Loucy (cell line): ENCODE measurements at regions not wholly inside any gene's neighbourhood (a gene's known extent, or its start where the extent isn't known, plus 50 kb on each side); places are given as distances from the start of the nearest gene placed in this dataset.
"Not testable (repeated sequence)": the region's sequence is repeated elsewhere in the genome, so short reads cannot be mapped to it uniquely, and the experiment has no call there.

ENCODE experiments used
- EZH2phosphoT487 ChIP-seq: fragments of 200-600 bp; IDR thresholded peaks from 2 replicates; pipeline ENCODE4 v1.6.1; 2018; ENCODE audit warnings: antibody characterized with exemption, mild to moderate bottlenecking, moderate library complexity, borderline replicate concordance
- TF ChIP-seq, protein P1 (sequence below): fragments of 200-600 bp; sonication (generic); conservative IDR thresholded peaks from 2 replicates; pipeline ENCODE4 v1.5.1; 2014; ENCODE audit warnings: mild to moderate bottlenecking, antibody characterized with exemption, low read length

DNA sequence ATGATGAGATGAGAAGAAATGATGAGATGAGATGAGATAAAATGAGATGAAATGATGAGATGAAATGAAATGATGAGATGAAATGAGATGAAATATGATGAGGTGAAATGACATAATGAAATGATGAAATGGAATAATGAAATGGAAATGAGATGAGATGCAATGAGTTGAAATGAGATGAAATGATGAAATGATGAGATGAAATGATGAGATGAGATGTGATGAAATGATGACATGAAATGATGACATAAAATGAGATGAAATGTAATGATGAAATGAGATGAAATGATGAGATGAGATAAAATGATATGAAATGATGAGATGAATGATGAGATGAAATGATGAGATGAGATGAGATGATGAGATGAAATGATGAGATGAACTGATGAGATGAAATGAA lies 340.2 kb upstream of the PLGLB1 start:
- TF ChIP-seq, protein P1, sequence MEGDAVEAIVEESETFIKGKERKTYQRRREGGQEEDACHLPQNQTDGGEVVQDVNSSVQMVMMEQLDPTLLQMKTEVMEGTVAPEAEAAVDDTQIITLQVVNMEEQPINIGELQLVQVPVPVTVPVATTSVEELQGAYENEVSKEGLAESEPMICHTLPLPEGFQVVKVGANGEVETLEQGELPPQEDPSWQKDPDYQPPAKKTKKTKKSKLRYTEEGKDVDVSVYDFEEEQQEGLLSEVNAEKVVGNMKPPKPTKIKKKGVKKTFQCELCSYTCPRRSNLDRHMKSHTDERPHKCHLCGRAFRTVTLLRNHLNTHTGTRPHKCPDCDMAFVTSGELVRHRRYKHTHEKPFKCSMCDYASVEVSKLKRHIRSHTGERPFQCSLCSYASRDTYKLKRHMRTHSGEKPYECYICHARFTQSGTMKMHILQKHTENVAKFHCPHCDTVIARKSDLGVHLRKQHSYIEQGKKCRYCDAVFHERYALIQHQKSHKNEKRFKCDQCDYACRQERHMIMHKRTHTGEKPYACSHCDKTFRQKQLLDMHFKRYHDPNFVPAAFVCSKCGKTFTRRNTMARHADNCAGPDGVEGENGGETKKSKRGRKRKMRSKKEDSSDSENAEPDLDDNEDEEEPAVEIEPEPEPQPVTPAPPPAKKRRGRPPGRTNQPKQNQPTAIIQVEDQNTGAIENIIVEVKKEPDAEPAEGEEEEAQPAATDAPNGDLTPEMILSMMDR: not testable (repeated sequence)
- TF ChIP-seq EZH2phosphoT487: not testable (repeated sequence)
